SU-DHL-6 (cell line): ENCODE measurements at regions not wholly inside any gene's neighbourhood (a gene's known extent, or its start where the extent isn't known, plus 50 kb on each side); places are given as distances from the start of the nearest gene placed in this dataset.

ENCODE experiments used
- EZH2phosphoT487 ChIP-seq: fragments of 200-600 bp; sonication (generic), shearing (Covaris generic); conservative IDR thresholded peaks from 2 replicates; pipeline ENCODE4 v1.6.1; 2018; ENCODE audit warnings: mild to moderate bottlenecking, antibody characterized with exemption, low read length, moderate library complexity, mixed read lengths
- TF ChIP-seq, protein P1 (sequence below): fragments of 200-600 bp; sonication (generic); IDR thresholded peaks from one replicate; pipeline ENCODE4 v1.5.1; 2017; ENCODE audit warnings: antibody characterized with exemption, mild to moderate bottlenecking, low read length, moderate library complexity; ENCODE audit not compliant: insufficient read depth, poor library complexity, severe bottlenecking

DNA sequence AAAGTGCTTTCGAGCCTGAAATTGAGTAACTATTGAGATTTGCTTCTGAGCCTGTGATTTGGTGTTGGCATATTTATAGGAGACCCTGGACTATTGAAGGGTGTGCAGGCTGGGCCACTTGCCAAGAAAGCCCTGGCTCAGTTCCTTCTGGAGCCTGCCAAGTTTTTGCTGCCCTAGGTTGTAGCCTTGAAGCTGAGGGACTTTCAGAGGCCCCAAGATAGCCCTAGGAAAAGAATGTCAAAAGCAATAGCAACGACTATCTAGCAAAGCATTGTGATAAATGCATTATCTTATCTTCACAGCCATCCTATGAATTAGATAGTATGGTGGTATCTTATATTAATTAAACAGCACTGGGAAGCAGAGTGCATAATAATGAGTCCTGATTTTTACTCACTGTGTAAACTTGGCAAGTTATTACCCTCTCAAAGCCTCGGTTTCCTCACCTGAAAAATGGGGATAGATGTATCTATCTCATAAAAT is 473.7 kb upstream of the PODXL start:
- TF ChIP-seq, protein P1, sequence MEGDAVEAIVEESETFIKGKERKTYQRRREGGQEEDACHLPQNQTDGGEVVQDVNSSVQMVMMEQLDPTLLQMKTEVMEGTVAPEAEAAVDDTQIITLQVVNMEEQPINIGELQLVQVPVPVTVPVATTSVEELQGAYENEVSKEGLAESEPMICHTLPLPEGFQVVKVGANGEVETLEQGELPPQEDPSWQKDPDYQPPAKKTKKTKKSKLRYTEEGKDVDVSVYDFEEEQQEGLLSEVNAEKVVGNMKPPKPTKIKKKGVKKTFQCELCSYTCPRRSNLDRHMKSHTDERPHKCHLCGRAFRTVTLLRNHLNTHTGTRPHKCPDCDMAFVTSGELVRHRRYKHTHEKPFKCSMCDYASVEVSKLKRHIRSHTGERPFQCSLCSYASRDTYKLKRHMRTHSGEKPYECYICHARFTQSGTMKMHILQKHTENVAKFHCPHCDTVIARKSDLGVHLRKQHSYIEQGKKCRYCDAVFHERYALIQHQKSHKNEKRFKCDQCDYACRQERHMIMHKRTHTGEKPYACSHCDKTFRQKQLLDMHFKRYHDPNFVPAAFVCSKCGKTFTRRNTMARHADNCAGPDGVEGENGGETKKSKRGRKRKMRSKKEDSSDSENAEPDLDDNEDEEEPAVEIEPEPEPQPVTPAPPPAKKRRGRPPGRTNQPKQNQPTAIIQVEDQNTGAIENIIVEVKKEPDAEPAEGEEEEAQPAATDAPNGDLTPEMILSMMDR: no peak
- no peak for TF ChIP-seq EZH2phosphoT487
